Renal cortical epithelial cell (primary cell): ENCODE measurements at regions not wholly inside any gene's neighbourhood (a gene's known extent, or its start where the extent isn't known, plus 50 kb on each side); places are given as distances from the start of the nearest gene placed in this dataset.
"Not testable (repeated sequence)": the region's sequence is repeated elsewhere in the genome, so short reads cannot be mapped to it uniquely, and the experiment has no call there.

Experiments
- DNase-seq: peaks from one replicate; pipeline ENCODE4 v3.0.0-alpha.2; 2011; ENCODE audit warnings: low read depth

DNA sequence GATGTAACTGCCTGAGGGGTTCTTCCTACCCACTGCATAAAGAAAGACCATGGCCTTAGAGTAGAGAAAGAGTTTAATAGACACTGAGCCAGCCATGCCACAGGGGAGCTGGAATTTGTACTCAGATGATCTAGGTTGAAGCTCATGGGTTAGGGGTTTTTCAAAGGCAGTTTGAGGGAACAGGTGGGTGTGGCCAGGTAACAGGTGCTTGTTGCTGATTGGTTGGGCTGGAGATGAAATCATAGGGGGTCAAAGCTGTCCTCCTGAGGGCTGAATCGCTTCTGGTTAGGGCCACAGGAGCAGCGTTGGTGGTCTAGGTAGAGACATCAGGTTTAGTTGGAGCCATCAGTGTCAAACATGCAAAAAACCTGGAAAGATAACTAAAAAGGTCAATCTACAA, 59.2 kb upstream of the CSNK1A1L start:
- no peak for DNase-seq

DNA sequence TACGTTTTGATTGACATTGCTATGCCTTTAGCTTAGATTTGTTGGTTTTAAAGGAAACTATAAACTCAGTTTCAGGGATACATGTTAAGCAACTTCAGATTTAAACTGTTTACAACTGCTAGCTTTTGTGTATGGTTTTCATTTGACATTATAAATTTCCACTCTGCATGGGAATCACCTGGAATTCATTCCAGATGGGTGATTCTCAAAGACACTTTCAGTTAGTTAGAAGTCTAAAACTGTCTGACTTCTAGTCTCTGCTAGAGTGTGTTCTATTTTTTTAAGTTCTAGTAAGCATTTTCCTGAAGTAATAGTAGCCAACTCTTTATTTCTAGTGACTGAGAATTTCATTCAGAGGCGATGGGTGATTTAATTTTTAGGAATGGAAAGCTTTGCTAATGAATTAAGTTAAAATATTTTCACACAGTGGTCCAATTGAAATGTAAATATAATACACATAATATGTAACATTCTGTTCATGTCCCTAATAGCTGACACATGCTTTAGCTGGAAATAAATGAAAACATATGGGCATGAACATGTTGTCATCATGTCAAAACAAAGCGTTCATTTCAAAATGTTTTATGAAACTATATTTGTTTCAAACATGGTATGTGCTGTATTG, 58.3 kb upstream of the CSNK1A1L start:
- DNase-seq = no peak

DNA sequence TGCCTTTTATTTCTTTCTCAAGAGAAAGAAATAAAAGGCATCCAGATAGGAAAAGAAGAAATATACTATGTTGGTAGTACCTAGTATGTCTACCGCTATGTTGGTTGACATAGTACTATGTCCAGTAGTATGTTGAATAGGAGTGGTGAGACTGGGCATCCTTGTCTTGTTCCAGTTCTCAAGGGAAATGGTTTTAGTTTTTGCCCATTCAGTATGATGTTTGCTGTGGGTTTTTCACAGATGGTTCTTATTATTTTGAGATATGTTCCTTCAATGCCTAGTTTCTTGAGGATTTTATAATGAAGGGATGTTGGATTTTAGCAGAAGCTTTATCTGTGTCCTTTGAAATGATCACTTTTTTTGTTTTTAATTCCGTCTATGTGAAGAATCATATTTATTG, 53.0 kb upstream of the CSNK1A1L start:
- no peak for DNase-seq

GRCh38 chr13:37155613-37156097, 50.2 kb upstream of the CSNK1A1L start:
- not testable (repeated sequence) for DNase-seq
